22Rv1 (cell line): ENCODE measurements at regions not wholly inside any gene's neighbourhood (a gene's known extent, or its start where the extent isn't known, plus 50 kb on each side); places are given as distances from the start of the nearest gene placed in this dataset.
"Not testable (repeated sequence)": the region's sequence is repeated elsewhere in the genome, so short reads cannot be mapped to it uniquely, and the experiment has no call there.

Experiments used
- H3K27ac ChIP-seq: fragments of 450-650 bp; 2 replicates; pipeline ENCODE4 v1.5.1; 2017
- ZFX ChIP-seq: fragments of 450-650 bp; IDR thresholded peaks from 2 replicates; pipeline ENCODE4 v1.6.1; 2017; ENCODE audit warnings: antibody characterized with exemption, borderline replicate concordance
- TF ChIP-seq, protein P1 (sequence below): fragments of 450-650 bp; IDR thresholded peaks from 2 replicates; pipeline ENCODE4 v1.5.1; 2017; ENCODE audit warnings: mild to moderate bottlenecking

- TF ChIP-seq, protein P1, sequence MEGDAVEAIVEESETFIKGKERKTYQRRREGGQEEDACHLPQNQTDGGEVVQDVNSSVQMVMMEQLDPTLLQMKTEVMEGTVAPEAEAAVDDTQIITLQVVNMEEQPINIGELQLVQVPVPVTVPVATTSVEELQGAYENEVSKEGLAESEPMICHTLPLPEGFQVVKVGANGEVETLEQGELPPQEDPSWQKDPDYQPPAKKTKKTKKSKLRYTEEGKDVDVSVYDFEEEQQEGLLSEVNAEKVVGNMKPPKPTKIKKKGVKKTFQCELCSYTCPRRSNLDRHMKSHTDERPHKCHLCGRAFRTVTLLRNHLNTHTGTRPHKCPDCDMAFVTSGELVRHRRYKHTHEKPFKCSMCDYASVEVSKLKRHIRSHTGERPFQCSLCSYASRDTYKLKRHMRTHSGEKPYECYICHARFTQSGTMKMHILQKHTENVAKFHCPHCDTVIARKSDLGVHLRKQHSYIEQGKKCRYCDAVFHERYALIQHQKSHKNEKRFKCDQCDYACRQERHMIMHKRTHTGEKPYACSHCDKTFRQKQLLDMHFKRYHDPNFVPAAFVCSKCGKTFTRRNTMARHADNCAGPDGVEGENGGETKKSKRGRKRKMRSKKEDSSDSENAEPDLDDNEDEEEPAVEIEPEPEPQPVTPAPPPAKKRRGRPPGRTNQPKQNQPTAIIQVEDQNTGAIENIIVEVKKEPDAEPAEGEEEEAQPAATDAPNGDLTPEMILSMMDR, result no peak
- no peak for TF ChIP-seq ZFX
- no peak overlapping the region for H3K27ac ChIP-seq
These were observed 66.7 kb upstream of the LARGE1 start for GRCh38 chr22:33986954-33987353.

DNA sequence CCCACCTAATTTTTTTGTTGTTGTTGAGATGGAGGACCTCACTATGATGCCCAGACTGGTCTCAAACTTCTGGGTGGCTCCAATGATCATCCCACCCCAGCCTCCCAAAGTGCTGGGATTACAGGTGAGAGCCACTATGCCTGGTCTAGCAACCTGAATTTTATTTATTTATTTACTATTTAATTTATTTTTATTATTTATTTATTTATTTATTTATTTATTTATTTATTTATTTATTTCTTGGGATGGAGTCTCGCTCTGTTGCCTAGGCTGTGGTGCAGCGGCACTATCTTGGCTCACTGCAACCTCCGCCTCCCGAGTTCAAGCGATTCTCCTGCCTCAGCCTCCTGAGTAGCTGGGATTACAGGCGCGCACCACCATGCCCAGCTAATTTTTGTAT lies 69.0 kb upstream of the LARGE1 start:
- not testable (repeated sequence) for H3K27ac ChIP-seq

DNA sequence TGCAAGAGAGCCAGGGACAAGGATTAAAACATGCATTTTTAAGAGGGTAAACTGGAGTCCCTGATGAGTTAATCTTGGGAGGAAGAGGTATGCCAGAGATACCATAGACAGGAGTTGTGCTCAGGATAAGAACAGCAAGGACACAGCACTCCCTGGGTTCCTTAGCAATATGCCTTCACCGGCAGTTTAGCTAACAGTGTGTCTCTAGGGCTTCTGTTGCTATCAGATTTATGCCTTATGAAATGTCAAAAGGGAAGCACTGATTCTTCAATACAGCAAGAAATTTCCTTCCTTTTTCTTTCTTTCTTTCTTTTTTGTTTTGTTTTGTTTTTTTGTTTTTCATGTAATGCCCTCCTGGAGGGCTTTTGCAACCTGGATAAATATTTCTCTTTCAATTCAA lies 71.3 kb upstream of the LARGE1 start:
- TF ChIP-seq ZFX, result no peak
- TF ChIP-seq, protein P1, result no peak
- no peak overlapping the region for H3K27ac ChIP-seq

DNA sequence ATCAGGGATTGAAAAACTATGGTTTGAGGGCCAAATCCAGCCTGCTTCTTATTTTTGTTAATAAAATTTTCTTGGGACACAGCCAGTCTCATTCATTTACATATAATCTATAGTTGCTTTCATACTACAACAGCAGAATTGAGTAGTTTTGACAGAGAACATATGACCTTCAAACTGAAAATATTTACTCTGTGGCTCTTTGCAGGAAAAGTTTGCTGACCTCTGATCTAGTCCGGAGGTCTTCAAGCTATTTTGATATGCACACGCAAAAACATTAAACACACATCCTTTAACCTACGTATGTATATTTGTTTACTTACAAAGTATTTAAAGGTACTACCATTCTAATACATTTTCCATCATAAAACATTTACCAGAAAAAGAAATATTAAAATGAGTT lies 76.5 kb upstream of the LARGE1 start:
- no peak for TF ChIP-seq ZFX
- TF ChIP-seq, protein P1, result no peak
- H3K27ac ChIP-seq, result no peak overlapping the region

DNA sequence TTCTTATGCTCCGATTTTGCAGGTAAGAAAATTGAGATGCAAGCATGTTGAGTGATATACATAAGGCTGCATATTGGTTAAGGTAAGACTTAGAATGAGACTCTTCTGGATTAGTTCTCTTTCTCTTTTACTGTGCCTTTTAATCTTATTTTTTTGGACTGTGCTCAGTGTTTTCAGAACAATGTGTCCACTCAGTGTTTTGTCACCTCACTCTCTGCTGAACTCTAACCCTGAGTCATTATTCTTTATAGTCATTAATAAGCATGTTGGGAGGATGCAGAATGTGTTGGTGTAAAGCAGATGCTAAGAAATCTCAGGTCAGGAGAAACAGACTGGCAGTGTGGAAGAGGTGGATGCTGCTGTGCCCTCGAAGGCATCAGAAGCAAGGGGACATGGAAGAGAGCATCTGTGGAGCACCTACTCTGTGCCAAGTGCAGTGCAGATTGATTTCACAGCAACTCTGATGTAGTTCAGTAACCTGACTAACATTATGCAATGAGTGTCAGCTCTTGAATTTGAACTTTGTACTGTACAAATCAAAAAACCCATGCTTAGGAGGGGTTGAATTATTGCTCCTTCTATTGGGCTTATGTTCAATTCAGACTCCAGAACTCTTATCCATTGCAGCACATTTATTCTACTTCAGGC lies 80.7 kb upstream of the LARGE1 start:
- no peak overlapping the region for H3K27ac ChIP-seq
- no peak for TF ChIP-seq ZFX
- TF ChIP-seq, protein P1, result no peak

DNA sequence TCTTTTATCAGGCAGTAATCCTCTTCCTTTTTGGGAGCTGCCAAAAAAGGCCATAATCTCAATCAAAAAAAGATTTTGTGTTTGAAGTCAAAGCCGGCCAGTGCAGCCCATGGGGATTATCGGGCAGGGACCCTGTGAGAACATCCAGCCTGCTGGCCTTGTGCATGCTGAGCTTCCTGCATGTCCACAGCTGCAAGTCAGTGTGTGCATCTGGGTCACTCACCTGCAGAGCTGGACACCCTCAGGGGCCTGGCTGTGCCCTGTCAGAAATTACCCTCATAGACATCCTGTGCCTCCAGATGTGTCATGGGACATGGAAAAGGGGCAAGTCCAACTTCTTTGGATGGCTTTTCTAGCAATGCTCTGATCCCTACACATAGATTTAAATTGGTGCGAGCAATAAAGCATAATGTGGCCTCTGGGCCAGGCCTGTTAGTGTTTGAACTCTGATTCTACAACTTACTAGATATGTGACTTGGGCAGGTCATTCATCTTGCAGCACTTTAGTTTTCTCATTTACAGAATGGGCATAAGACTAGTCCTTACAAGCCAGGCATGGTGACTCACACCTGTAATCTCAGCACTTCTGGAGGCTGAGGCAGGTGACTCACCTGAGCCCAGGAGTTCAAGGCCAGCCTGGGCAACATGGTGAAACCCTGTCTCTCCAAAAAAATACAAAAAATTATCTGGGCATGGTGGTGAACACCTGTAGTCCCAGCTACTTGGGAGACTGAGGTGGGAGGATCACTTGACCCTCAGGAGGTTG lies 81.6 kb upstream of the LARGE1 start:
- no peak overlapping the region for H3K27ac ChIP-seq
- TF ChIP-seq, protein P1, result no peak
- no peak for TF ChIP-seq ZFX

- TF ChIP-seq, protein P1, result no peak
- TF ChIP-seq ZFX, result no peak
- no peak overlapping the region for H3K27ac ChIP-seq
These were observed 83.8 kb upstream of the LARGE1 start for GRCh38 chr22:34004058-34004457.
